HG03460 (cell line): ENCODE measurements at regions not wholly inside any gene's neighbourhood (a gene's known extent, or its start where the extent isn't known, plus 50 kb on each side); places are given as distances from the start of the nearest gene placed in this dataset.
"Not testable (repeated sequence)": the region's sequence is repeated elsewhere in the genome, so short reads cannot be mapped to it uniquely, and the experiment has no call there.

Experiments
- ATAC-seq: cut with Tn5 transposase; IDR thresholded peaks from one replicate; pipeline ENCODE4 v1.9.1; 2021; ENCODE audit not compliant: unreplicated experiment

DNA sequence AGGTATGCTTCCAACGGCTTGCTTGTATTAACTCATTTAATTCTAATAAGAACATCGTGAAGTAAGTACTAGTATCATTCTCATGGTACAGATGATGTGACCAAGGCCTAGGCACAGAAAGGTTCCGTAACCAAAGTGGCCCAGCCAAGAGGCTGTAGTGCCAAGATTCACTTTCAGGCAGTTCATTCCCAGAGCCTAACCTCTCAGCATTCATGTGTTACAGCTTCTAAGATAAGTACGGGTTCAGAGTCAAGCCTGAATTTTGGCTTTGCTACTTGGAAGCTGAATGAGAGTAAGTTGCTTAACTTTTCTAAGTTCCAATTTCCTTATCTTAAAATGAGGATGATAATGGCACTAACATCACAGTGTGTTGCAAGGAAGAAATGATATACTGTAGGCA, 379.9 kb downstream of the AEBP2 start:
- no peak for ATAC-seq

DNA sequence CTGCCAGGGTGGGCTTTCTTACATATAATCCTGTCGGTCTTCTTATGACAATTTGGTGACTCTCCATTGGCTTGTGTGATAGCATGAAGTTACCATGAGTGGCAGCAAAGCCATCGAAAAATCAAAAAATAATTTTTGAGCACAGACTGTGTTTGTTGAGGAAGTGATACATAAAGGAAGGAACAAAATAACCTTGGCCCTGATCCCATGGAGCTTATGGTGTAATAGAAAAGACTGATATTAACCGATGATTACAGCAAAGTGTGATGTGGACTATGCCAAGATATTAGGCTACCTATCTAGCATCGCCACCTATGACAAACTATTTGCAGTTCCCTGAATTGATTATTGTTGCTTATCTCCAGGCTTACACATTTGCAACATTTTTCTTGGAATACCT, 383.2 kb downstream of the AEBP2 start:
- no peak for ATAC-seq

DNA sequence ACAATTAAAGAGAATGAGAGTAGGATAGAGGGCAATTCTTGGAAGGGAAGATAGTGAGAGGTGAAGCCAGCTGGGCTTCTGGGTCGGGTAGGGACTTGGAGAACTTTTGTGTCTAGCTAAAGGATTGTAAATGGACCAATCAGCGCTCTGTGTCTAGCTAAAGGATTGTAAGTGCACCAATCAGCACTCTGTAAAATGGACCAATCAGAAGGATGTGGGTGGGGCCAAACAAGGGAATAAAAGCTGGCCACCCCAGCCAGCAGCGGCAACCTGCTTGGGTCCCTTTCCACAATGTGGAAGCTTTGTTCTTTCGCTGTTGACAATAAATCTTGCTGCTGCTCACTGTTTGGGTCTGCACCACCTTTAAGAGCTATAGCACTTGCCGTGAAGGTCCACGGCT, 384.0 kb downstream of the AEBP2 start:
- not testable (repeated sequence) for ATAC-seq

DNA sequence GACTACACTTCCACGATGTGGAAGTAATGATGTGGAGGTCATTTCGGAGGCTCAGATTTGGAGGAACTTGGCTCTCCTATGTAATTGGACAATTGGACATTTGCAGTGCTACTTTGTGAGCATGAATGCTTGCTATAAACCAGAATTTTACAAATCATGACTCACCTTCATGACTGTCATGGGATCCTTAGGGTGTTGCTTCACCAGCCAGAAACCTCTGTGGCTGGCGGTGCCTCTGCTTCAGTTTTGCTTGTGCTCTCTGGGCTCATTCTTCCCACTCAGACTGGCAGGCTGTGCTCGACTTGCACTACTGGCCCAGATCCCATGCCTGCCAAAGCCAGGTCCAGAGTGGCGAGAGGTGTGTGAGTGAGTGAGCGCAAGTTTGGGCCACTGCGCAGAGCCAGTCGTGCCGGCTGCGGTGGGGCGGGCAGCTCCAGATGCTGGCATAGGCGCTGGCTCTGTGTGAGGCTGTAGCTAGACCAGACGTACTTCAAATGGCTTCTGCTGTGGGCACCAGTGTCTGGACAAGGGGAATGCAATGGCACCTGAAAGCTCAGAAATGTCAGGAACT, 387.8 kb downstream of the AEBP2 start:
- ATAC-seq: no peak

DNA sequence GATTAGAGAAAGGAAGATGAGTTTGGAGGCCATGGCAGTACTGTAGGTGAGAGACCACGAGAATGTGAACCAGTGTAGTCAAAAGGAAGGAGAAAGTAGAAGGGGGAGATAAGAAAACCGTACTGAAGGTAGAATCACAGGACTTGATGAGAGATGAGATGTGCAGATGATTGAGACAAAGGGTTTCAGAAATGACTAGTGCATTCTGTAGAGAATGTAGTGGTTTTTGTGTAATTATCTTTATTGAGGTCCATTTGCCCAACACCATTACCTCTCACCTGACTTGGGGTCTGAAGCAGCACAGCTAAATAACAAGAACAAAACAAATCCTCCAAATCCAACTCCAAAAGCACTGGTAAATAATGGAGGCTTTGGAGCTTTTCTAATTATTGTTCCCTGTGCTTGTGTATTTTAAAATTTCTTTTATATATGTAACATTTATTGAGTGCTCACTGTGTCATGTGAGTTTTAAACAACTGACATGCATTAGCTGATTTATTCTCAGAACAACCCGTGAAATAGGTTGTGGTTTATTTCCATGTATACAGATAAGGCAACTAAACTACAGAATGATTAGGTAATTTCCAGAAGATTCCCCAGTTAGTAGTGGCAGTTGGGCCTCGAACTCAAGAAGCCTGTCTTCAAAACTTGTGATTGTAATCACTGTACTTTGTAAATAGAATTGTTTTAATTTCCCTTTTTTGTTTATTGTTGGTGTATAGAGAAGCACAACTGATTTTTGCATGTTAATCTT, 390.0 kb downstream of the AEBP2 start:
- ATAC-seq: no peak

DNA sequence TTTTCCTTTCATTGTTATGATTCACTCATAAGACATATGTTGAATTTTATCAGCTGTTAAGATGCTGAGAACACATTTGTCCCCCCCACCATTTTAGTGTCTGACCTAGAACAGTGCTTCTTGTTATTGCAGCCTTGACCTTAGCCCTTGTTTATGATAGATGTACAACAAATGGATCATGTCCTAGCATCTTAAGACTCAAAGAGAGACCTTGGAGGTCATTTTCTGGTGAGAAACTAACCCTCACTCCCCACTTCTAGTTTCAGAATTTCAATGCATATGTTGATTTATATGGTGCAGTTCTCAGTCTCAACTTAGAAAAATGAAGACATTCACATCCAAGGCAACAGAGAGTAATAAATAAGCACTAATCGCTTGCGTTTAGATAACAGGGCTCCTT, 391.2 kb downstream of the AEBP2 start:
- ATAC-seq: no peak

DNA sequence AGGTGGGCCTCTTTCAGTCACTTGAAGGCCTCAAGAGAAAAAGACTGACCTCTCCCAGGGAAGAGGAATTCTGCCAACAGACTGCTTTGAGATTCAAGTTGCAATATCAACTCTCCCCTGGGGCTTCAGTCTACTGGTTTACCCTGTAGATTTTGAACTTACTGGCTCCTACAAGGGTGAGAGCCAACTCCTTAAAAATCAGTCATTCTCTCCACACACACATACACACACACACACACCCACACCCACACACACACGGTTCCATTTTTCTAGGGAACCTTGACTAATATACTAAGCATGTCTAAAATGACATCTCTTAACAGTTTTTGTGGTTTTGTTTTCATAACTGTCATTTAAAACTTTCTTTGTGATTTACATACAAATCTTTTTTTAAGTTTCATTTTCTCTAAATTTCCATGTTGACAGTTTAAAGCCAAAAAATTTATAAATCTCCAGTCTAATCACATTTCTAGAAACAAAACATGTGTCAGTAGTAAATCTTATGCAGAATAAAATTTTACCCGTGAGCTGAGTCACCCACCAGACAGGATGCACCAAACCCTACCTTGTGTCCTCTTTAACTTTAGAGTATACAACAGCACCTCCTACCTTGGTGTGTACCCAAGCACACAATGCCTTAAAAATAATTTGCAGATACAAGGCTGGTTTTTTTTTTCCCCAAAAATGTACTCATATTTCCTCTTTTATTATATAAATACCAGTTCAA, 394.6 kb downstream of the AEBP2 start:
- ATAC-seq: no peak

DNA sequence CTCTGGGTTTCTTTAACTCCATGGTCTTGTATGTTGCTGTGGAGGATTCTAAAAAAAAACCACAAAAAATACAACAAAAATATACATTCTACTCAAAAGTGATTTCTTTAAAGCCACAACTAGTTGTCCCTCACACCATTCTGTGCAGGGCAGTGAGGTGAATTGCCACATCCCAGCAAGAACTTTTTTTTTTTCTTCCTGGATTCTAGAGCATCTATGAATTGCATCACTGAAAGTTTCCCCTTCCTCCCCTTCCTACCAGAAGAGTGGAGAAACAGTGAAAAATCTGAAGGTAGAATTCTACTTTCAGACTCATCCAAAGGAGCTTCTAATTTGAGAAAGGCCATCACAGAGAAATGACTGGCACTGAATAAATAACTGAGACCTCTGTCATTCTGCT, 395.3 kb downstream of the AEBP2 start:
- ATAC-seq: no peak

DNA sequence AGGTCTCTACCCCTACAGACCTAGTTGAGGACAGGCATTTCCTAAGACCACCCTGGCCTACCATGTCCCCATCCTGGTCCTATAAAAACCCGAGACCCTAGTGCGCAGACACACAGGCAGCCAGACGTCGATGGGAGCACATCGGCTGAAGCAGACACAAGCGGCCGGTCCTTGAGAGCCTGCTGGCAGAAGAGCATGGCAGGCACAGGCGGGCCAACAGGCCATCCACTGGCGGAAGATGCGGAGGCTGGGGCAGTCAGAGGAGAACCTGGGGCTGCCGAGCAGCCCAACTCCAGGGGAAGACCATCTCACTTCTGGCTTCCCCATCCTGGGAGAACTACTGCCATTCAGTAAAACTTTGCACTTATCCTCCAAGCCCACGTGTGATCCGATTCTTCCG, 396.8 kb downstream of the AEBP2 start:
- no peak for ATAC-seq

DNA sequence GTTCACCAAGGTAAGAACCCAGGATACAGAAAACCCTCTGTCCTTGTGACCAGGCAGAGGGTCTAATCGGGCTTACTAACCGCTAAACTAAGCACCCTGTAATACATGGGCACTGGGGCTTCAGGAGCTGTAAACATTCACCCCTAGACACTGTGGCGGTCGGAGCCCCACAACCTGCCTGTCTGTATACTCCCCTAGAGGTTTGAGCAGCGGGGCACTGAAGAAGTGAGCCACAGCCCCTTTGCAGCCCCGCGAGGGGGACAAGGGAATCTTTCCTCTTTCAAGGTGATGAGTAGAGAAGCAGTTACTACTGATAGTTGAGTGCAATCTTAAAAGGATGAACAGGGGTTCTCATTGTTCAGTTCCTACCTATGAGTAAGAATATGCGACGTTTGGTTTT, 397.2 kb downstream of the AEBP2 start:
- ATAC-seq: no peak

DNA sequence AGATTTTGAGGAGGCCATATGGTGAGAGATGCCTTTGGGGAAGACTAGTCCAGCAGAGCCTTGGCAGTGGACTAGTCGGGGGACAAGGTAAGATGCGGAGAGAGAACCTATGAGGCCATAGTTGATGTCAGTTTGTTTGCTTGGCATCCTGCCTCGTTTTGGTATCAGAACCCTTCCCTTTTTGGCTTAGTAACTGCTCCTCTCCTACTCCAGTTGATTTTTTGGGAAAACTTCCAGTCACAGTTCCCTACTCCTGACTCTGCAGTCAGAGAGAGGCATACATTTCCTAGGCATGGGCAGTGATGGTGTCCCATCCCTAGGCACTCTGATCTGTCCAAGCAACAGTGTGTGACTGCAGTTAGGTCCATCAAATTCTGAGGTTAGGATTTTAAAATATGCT, 398.3 kb downstream of the AEBP2 start:
- ATAC-seq: no peak

DNA sequence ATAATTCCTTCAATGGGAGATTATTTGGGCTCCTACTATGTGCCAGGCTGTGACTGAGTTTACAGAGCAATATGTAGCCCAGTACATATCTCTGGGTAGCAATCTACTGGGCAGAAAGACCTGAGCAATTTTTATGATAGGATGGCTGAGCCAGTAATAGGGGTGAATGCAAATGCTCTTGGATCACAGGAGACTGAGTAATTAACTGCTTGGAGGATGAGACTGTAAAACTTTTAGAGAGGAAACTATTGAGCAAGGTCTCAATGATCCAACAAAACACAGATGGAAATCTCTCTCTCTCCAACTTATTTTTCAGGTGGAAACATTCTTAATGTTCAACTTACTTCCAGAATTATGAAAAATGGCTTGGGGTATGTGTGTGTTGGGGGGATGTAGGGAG, 402.2 kb downstream of the AEBP2 start:
- ATAC-seq: no peak

DNA sequence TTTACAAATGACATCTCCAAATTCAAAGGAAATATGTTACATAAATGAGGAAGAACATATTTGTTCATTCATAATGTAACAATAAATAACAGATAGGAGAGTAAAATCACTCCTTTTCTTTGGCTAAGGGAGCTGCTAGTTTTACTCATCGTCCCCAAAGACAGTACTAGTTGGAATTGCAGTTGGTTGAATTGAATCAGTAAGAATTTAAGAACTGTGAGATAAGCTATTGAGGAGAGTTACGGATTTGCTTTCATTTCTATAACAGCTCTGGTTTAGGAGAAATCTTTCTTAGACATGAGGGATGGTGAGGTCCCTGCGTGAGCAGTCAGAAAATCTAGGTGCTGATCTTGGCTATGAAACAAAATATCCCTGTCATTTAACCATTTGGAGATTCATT, 402.8 kb downstream of the AEBP2 start:
- ATAC-seq: no peak

DNA sequence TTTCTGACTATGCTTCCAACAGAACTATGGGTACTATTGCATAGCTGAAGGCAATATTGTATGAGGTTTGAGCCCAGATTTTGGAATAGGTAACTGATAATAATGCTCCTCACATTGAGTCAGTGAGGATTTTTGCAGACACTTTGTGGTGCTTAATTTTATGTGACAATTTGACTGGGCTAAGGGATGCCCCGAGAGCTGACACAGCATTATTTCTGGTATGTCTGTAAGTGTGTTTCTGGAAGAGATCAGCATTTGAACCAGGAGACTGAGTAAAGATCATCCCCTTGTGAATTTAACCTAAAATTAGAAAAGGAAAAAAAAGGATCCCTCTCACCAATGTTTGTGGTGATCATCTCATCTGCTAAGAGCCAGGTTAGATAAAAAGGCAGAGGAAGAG, 404.9 kb downstream of the AEBP2 start:
- ATAC-seq: no peak

DNA sequence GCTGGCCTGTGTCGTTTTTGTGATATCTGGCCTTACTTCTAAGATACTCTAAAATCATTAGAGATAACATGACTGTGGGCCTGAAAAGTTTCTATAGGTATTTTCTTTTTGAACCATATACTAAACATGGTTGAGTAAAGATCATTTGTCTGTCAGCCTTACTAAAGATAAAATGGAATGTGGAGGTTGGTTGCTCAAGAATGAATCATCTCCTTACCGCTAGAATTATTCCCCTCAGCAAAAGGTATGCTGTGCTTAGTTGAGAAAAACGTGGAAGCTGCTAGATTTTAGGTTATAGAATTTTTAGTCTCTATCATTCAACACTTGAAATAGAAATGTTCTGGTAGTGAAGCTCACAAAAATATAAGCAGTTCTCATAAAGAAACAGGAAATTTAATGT, 407.3 kb downstream of the AEBP2 start:
- no peak for ATAC-seq

DNA sequence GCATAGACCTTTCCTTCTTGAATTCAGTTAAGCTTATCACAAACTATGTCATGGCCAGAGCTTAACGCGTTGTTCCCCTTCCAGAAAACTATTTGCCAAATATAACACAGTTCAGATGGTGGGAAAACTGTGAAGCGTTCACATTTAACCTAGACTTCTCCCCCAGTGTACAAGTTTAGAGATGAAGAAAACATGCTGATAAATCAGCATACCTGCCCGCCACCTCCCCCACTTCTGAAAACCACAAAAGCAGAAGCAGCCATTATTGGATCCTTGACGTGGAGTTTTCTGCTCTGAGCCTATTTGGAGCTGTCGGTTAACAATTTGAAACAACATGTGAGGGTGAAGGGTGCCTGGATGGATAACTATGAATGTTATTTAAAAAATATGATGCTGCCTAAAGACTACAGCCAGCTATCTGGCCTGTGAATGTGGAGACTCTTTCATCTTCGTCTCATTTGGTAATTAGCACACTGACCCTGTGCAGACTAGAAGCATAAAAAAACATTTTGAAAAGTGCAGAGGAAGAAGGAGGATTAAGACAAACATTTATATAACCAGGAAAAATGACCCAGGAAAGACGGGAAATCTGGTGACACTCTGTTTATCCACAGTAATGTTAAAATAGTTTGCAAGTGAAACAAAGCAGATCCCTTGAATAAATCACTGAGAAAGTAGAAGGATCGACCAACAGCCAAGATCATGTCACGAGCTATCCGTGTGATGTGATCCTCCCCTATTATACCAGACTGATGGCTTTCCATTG, 408.2 kb downstream of the AEBP2 start:
- no peak for ATAC-seq

DNA sequence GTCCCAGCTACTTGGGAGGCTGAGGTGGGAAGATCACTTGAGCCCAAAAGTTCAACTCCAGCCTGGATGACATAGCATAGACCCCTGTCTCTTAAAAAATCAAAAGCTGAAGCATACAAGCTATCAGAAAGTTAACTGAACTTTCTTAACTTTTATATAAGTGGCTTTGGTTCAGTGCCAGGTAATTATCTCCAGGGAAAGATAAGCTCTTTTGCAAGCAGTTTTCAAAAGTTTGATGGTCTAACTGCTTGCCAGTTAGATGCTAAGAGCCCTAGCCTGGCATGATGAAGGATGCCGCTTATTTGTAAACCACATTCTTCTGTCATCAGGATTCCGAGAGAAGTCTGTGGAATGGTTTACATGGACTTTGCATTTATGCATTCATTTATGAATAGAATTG, 409.1 kb downstream of the AEBP2 start:
- no peak for ATAC-seq

DNA sequence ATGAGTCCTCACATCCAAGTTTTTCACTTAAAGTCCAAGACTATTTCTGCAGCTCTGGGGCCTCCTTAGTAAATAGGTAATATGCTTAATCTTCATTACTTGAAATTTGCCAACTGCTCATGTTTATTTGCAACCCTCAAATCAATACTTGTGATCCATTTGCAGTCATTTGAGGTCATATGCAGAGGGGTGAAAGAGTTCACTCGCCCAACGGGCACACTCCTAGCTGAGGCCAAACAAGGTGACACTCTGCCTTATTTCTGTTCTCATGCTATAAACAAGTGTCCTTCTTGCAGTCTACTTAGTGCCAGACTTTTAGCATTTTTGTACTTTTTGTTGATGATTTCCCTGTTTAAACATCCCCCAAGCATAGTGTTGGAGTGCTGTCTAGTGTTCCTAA, 409.9 kb downstream of the AEBP2 start:
- ATAC-seq: no peak

DNA sequence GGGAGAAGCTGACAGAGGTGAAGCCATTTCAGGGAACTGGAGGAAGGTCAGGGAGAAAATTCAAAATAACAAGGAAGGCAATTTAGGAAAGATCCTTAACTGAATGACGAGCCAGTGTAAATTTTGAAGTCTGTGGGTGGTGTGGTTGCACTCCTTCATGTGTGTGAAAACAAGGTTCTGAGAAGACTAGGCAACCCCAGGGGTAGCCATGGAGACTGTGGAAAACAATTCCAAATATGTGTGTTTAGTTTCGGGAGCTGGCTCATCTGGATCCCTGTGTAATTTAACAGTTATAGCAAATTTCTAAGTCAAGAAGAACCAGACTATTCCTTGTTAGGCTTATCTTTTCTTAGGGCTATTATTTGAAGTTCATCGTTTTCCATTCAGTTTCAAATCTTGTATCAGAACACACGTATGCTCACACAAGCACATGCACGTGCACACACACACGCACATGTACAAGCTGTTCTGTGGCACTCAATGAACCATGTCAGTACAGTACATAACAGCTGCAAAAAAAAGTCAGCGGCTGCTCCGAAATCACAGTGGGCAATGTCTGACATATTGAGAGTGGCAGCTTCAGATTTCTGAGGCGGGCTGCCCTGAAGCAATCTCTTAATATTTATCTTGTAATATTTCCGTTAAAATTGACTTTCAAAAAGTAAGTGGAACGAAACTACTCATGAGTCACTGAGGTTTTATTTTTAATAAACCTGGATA, 411.2 kb downstream of the AEBP2 start:
- no peak for ATAC-seq

DNA sequence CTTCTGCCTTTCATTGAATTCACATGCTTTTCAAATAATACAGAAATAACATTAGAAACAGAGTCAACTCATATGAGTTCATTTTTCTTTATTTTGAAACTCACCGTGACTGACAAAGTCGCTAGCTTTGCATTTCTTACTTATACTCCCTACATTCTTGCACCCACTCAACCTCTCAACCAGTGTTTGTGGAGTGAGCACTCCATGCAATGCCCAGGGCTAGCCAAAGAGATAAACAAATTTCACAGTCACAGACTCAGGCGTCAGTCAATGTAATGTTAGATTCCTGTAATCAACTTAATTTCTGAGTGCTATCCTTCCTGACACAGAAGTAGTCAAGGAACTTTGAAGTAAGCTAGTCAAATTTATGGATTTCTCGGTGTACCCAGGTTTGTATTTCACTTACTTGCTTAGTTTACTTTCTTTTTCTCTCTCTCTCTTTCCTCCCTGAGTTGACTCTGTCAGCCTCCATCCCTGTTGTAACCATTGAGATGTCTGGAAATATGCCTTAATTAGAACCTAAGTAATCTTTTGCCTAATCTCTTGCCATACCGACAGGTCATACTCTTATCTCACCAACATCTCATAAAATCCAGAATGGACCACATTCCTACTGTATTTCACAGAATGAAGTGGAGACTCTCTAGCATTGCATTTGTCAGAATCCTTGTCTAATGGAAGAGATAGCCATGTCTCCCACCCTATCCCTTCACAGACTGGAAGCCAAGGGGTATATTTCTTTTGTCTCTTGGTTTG, 413.0 kb downstream of the AEBP2 start:
- no peak for ATAC-seq
